ENCODE measurements at regions not wholly inside any gene's neighbourhood (a gene's known extent, or its start where the extent isn't known, plus 50 kb on each side); places are given as distances from the start of the nearest gene placed in this dataset.

DNA sequence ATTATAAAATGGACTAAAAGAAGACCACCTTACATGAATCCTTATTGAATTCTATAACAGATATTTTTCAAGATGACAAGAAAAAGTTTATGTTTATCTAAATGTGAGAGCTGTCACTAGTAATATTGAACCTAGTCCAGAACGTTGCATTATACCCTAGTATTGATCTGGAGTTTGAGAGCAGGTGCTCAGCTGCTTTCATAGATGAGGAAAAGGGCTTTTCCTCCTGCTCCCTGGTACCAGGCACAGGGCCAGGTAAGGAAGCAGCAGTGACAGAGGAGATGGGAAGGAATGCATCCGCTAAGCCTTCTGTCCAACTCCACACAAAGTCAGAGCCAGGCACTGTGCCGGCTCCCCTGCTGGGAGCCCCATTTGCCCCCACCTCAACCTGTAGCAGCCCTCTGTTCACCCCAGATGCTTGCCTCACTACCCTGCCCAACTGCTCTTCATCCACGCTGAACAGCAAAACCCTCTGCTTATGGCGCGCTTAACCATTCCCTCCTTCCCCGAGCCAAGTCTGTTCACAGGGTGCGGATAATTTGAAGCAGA, 393.1 kb downstream of the FRK start:
- DNase-seq, result no peak
- TF ChIP-seq GATA1 (IDR thresholded peaks at IDR 0.05; ENCODE audit: low read depth, low read length) (no peak), POLR2A (IDR thresholded peaks at IDR 0.05; ENCODE audit: low read length) (no peak)

DNA sequence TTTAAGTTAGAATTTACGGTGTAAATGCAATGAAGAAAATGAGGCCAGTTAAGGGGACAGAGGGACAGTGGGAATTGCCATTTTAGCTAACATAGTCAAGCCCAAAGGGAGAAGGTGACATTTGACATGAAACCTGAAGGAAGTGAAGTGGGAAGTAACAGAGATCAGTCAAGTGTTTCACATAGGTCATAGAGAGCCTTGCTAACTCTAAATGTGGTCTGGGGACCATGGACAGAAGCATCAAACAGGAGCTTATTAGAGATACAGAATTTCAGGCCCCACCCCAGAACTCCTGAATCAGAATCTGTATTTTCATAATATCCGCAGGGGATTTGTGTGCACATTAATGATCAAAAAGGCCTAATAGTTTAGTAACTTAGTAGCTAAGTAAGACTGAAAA, 393.7 kb downstream of the FRK start:
- DNase-seq, result no peak
- TF ChIP-seq GATA1 (IDR thresholded peaks at IDR 0.05; ENCODE audit: low read depth, low read length) (no peak), POLR2A (IDR thresholded peaks at IDR 0.05; ENCODE audit: low read length) (no peak)

DNA sequence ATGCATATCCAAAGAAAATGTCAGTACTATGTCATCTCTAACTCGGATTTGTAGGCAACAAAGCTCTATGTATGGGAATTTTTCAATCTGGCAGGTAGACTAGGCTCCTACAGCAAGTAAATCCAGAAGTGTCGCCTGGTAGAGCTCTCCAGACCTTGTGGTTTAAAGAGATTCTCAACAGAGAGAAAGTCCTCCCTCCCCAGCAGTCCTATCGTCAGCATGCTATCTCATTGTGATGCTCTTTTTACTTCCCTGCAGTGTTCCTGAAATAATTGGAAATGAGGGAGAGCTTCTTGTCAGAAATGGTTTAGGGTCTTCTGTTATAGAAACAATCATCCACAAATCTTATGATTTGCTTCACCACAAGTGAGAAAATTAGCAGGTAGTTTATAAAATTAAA, 395.4 kb downstream of the FRK start:
- no peak for TF ChIP-seq POLR2A (IDR thresholded peaks at IDR 0.05; ENCODE audit: low read length)
- TF ChIP-seq GATA1 (IDR thresholded peaks at IDR 0.05; ENCODE audit: low read depth, low read length), result no peak
- no peak for DNase-seq

DNA sequence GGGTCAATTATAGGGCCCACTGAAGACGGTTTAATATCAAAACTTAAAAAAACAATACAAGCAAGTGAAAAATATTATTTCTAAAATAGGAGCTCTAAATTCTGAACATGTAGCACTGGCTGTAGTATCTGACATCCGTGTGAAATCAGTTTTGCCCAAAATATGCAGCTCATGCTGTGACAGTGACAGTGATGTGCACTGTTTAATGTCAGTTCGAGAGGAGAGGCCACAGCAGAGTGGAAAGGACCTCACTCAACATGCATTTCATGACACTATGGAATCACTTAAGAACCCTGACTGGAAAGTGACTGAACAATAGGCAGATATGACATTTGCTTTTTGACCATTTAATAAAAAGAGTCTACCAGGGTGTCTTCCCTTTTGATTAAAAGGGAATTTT, 397.0 kb downstream of the FRK start:
- TF ChIP-seq POLR2A (IDR thresholded peaks at IDR 0.05; ENCODE audit: low read length) (no peak), GATA1 (IDR thresholded peaks at IDR 0.05; ENCODE audit: low read depth, low read length) (no peak)
- no peak for DNase-seq

DNA sequence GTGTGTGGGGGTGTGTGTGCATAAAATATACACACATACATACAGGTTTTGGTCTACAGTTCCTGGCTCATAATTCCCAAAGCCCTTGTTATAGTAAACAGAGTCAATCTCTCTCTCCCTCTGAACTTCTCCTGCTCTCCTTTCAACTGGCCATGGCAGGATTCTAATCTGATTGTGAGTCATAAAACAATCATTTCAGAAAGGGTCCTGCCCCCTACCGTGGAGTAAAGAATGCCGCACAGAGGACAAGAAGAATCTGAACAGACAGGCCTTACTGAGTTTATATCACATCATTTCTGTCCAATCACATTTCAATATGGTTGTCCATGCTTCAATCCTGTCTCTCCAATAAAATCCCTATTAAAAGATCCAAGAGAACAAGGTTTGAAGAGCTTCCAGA, 416.9 kb downstream of the FRK start:
- TF ChIP-seq POLR2A (IDR thresholded peaks at IDR 0.05; ENCODE audit: low read length) (no peak), GATA1 (IDR thresholded peaks at IDR 0.05; ENCODE audit: low read depth, low read length) (no peak)
- DNase-seq, result no peak

DNA sequence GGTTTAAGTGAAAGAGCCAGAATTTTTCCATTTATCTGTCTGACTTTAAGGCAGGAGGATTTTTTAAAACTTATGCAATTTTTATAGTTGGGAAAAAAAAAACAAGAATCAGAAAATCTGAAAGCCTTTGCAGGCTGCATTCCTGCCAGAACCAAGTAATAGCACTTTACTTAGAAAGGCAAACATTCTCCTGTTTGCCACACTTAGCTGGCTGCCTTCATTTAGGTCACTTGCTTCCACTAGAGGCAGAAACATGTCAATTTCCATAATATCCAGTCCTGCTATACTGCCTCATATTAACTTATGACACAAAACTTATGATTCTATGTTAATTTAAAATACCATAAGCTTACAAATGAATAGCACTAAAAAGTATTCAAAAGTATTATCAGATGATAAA, 425.8 kb downstream of the FRK start:
- TF ChIP-seq GATA1 (IDR thresholded peaks at IDR 0.05; ENCODE audit: low read depth, low read length), result no peak
- no peak for TF ChIP-seq POLR2A (IDR thresholded peaks at IDR 0.05; ENCODE audit: low read length)
- DNase-seq, result no peak

DNA sequence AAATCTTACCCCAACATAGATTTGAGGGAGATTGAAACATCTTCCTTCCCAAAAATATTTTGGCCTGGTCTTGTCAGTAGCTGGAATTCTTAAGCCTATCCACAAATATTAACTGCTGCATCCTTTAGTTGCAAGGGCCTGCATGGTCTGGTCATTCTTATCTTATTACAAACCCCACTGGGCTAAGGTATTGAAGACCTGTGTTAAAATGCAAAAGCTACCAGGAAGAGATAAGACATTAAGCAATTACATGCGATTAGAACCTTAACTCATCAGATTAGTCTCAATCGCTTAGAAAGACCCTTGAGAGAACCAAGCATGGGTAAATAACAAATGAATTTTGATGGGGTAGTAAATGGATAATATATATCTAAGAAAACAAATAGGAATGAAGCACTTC, 426.6 kb downstream of the FRK start:
- TF ChIP-seq GATA1 (IDR thresholded peaks at IDR 0.05; ENCODE audit: low read depth, low read length) (no peak), POLR2A (IDR thresholded peaks at IDR 0.05; ENCODE audit: low read length) (no peak)
- no peak for DNase-seq

DNA sequence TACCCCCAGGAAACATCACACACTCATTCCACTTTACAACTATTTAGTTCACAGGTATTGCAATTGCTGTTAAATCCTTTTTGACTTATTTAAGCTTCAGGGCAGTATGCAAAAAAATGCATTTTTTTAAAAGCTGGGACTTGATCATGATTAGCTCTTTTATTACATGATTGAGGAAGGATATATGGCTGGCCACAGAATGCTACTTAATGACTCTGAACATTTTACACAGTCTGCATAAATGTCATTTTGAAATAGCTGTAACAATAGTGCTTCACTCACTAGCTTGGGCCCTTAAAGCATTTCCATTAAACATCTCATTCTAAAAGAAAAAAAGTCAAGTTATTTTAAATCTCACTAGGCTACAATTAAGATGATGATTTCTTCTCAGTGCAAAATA, 429.7 kb downstream of the FRK start:
- no peak for DNase-seq
- TF ChIP-seq POLR2A (IDR thresholded peaks at IDR 0.05; ENCODE audit: low read length) (no peak), GATA1 (IDR thresholded peaks at IDR 0.05; ENCODE audit: low read depth, low read length) (no peak)

DNA sequence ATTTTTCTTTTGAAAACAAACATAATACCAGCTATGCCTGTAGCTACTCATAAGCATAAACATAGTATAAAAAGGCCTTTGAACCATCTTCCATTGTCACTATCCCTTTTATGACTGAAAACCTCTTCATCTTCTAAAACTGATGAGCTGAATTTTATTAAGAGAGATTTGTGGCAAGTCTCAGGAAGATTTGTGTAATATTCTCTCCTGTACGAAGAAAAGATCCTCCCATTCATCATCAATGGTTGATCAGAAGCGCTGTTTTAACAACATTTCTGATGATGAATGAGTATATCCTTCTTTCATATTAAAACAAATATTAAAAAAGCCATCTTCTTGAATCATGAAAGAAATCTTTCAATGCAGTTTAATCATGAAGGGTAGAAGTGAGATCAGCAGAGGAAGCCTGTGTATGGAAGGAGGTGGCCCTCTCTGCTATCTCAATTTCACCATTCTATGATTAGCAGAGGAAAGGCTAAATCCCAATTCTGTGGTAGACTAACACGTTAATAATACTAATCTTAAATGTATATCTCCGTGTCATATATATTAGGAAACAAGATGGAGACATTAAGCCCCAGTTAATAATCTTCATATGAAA, 430.2 kb downstream of the FRK start:
- TF ChIP-seq GATA1 (IDR thresholded peaks at IDR 0.05; ENCODE audit: low read depth, low read length) (no peak), POLR2A (IDR thresholded peaks at IDR 0.05; ENCODE audit: low read length) (no peak)

DNA sequence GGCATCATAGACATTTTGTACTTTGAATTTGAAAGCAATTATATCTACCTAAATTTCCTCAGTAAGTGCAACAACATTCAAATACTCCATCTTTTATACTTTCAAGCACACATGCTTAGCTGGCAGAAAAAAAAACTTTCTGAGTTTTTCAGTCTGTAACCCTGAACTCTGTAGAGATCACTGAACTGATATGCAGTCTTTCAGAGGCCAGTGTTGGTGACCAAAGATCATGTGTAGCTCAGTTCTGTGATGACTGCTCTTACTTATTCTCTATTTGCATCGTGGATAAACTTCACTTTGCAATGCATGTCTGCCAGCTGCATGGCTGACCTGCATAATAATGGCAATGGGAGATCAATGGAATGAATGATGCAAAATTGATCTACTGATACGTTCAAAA, 431.3 kb downstream of the FRK start:
- DNase-seq, result no peak
- TF ChIP-seq POLR2A (IDR thresholded peaks at IDR 0.05; ENCODE audit: low read length), result no peak
- no peak for TF ChIP-seq GATA1 (IDR thresholded peaks at IDR 0.05; ENCODE audit: low read depth, low read length)

More for the DNA sequence above, 430.2 kb downstream of the FRK start:
- DNase-seq, result no peak

DNA sequence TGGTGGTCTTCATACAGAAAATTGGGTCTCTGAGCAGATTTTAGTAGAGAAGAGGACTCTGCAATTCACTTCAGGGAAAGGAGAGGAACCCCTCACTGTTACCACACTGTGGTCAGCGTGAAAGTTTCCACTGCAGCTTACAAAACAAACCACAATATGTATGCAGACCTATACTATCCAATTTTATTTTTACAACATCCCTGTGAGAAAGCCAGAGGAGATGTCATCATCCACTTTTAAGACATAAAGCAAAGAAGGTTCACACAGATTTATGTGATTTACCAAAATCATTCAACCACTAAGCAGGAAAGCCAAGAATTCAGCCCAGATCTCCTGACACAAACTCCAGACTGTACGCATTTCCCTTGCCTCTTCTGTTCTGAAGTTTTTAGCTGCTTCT, 442.4 kb downstream of the FRK start:
- TF ChIP-seq GATA1 (IDR thresholded peaks at IDR 0.05; ENCODE audit: low read depth, low read length) (no peak), POLR2A (IDR thresholded peaks at IDR 0.05; ENCODE audit: low read length) (no peak)
- DNase-seq, result no peak

DNA sequence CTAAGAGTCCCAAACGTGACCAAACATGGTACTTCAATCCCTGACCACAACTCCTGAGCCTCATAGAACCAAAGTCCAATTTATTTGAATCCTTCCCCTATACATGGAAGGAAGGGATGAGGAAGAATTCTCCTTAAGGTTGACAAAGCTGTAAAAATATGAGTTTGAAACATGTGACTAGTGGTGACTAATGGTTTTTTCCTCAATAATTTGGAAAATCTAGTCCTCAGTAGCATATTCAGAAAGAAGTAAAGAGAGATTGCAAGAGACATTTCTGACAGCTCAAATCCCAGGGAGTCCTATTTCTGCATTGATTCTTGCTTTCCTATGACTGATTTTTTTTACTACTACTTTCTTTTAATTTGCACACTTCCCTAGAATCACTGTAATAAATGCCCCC, 443.7 kb downstream of the FRK start:
- DNase-seq, result no peak
- TF ChIP-seq POLR2A (IDR thresholded peaks at IDR 0.05; ENCODE audit: low read length), result no peak
- no peak for TF ChIP-seq GATA1 (IDR thresholded peaks at IDR 0.05; ENCODE audit: low read depth, low read length)

DNA sequence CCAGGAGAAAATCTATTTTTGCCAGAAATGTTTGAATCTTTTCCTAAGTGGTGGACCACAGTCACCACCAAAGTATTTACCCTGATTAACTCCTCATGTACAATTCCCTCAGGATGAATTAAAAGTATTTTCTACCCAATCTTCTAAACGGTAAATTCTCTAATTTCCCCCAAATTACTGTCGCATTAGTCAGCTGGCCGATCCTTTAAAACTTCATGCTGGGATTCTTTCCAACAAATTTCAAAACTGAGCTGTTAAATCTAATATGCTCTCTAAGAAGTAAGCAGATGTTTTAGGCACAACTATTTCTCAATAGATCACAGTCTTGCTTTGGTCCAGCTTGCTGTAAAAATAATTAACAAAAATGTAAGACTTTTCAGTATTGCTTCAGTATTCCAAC, 447.2 kb downstream of the FRK start:
- no peak for DNase-seq
- TF ChIP-seq POLR2A (IDR thresholded peaks at IDR 0.05; ENCODE audit: low read length) (no peak), GATA1 (IDR thresholded peaks at IDR 0.05; ENCODE audit: low read depth, low read length) (no peak)

DNA sequence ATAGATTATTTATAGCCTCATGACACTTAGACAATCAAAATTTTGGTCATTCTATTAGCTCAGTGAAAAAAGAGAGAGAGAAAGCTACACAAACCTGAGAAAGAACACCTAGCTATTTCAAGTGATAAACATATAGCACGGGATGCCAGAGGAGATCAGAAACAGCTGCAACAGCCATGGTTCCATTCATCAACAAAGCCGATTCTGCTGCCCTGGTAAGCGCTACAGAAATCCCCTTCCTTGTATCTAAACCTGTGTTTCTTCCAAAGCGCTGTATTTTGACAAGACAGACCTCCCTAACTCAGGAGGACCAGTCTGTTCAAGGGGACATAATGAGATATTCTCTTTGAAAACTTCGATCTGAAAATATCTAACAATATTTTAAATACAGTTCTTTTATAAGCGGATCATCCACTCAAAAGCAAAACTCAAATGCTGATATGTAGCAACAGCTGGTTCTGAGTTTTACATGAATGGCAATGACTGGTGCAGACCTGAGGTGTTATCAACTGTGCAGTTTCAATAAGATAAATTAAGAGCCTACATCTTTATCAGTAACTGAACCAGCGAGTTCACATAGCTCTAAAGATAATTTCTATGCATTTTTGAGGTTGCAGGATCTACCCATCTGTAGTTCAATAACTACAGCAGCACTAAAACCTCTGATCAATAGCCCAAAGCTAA, 447.8 kb downstream of the FRK start:
- no peak for DNase-seq
- TF ChIP-seq POLR2A (IDR thresholded peaks at IDR 0.05; ENCODE audit: low read length), result no peak
- TF ChIP-seq GATA1 (IDR thresholded peaks at IDR 0.05; ENCODE audit: low read depth, low read length), result no peak

DNA sequence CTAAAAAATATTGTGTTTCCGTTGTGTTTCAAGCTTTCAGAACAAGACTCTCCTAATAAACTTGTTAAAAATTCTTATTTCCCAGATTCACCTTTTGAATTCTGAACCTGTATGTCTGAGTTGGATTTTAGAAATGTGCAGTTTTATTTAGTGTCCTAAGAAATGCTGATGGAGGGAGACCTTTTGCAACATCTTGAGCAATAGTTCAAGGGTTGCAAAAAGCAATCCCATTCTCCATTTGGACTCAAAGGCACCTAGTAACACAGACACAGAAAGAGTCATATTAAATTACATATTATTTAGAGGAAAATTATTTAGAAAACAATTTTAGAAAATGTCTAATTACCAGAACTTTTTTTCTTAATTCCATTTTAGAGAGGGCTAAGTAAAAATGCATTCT, 448.5 kb downstream of the FRK start:
- DNase-seq, result no peak
- TF ChIP-seq GATA1 (IDR thresholded peaks at IDR 0.05; ENCODE audit: low read depth, low read length), result no peak
- no peak for TF ChIP-seq POLR2A (IDR thresholded peaks at IDR 0.05; ENCODE audit: low read length)
